ENCODE measurements at regions not wholly inside any gene's neighbourhood (a gene's known extent, or its start where the extent isn't known, plus 50 kb on each side); places are given as distances from the start of the nearest gene placed in this dataset.

- TF ChIP-seq CTCF (IDR thresholded peaks at IDR 0.05) = no peak
- no peak for TF ChIP-seq POLR2A (IDR thresholded peaks at IDR 0.05)
- H3K36me3 ChIP-seq = no peaks in the 10 kb centered on the region
- peak overlapping the region; percentile 13 to 73 (median 52) for H3K27ac ChIP-seq
- 32 to 45% methylated on average over 3 of the region's 3 CpGs for whole genome bisulfite sequencing, 2 donors
- H3K9me3 ChIP-seq = no peaks in the 10 kb centered on the region
- H3K27me3 ChIP-seq = no peaks in the 10 kb centered on the region
- DNase-seq = no peak
- H3K4me3 ChIP-seq = no peak overlapping the region
- H3K4me1 ChIP-seq = peaks cover 5 to 20% (median 10%) of the 10 kb centered on the region in 3 donors
- intact Hi-C loops (cut with DNase I) = no loop called here
These were observed 202.7 kb downstream of the SPRY1 start for GRCh38 chr4:123599061-123599919.

- peaks cover 5 to 20% (median 10%) of the 10 kb centered on the region in 3 donors for H3K4me1 ChIP-seq
- intact Hi-C loops (cut with DNase I) = no loop called here
- peak overlapping the region; percentile 13 to 73 (median 52) for H3K27ac ChIP-seq
- no peak overlapping the region for H3K4me3 ChIP-seq
- no peaks in the 10 kb centered on the region for H3K36me3 ChIP-seq
- no peaks in the 10 kb centered on the region for H3K9me3 ChIP-seq
- DNase-seq = no peak
- 50 to 67% methylated on average over 5 of the region's 5 CpGs for WGBS, 2 donors
- TF ChIP-seq CTCF (IDR thresholded peaks at IDR 0.05) (no peak), POLR2A (IDR thresholded peaks at IDR 0.05) (no peak)
- H3K27me3 ChIP-seq = no peaks in the 10 kb centered on the region
These were observed 203.6 kb downstream of the SPRY1 start for GRCh38 chr4:123599920-123600810.

GRCh38 chr4:123600987-123601904 lies 204.7 kb downstream of the SPRY1 start:
- H3K4me1 ChIP-seq = peaks cover 5 to 20% (median 10%) of the 10 kb centered on the region in 3 donors
- TF ChIP-seq POLR2A (IDR thresholded peaks at IDR 0.05) (no peak), CTCF (IDR thresholded peaks at IDR 0.05) (no peak)
- no peak overlapping the region for H3K4me3 ChIP-seq
- no peaks in the 10 kb centered on the region for H3K36me3 ChIP-seq
- peak overlapping the region in 1 of 4 donors; percentile 25 for H3K27ac ChIP-seq
- WGBS, 2 donors = 83 to 87% methylated on average over 6 of the region's 6 CpGs
- intact Hi-C loops (cut with DNase I) = no loop called here
- H3K27me3 ChIP-seq = no peaks in the 10 kb centered on the region
- DNase-seq = no peak
- H3K9me3 ChIP-seq = no peaks in the 10 kb centered on the region

- no peaks in the 10 kb centered on the region for H3K9me3 ChIP-seq
- WGBS, 2 donors = 86 to 90% methylated on average over 2 to 4 of the region's 4 CpGs
- H3K4me3 ChIP-seq = no peak overlapping the region
- no peak for DNase-seq
- intact Hi-C loops (cut with DNase I) = no loop called here
- no peaks in the 10 kb centered on the region for H3K36me3 ChIP-seq
- H3K4me1 ChIP-seq = peaks cover 5 to 20% (median 10%) of the 10 kb centered on the region in 3 donors
- H3K27me3 ChIP-seq = no peaks in the 10 kb centered on the region
- H3K27ac ChIP-seq = no peak overlapping the region
- TF ChIP-seq CTCF (IDR thresholded peaks at IDR 0.05) = no peak
- TF ChIP-seq POLR2A (IDR thresholded peaks at IDR 0.05) = no peak
These were observed 205.4 kb downstream of the SPRY1 start for GRCh38 chr4:123602007-123602406.

Data from esophagus squamous epithelium (tissue), 5 donors.